ENCODE measurements at regions not wholly inside any gene's neighbourhood (a gene's known extent, or its start where the extent isn't known, plus 50 kb on each side); places are given as distances from the start of the nearest gene placed in this dataset.

DNA sequence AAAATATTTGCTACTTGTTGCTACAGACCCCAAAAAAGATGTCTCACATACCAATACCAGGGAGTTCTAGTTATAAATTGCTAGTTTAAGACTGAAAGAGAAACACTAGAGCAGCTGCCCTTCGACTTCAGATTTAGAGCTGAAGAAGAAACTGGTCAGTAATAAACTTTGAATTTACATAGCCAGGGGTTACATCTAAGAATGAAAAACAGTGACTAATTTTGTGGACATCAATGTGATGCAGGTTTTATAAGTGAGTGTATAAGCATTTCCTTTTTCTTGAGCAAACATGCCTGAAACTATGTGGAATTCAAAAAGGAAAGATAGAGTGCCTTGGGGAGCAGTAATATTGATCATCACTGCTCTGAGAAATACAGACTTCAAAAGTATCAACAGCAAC, 724.9 kb upstream of the MIR17HG start:
- H3K36me3 ChIP-seq = no peaks in the 10 kb centered on the region
- no peak overlapping the region for H3K4me3 ChIP-seq
- DNase-seq = no peak
- no peak for TF ChIP-seq CTCF (IDR thresholded peaks at IDR 0.05)
- no peak for TF ChIP-seq POLR2A (IDR thresholded peaks at IDR 0.05)
- no peak for TF ChIP-seq EP300 (IDR thresholded peaks at IDR 0.05; ENCODE audit: low read depth)
- no peak for TF ChIP-seq POLR2AphosphoS5 (IDR thresholded peaks at IDR 0.05)
- no peaks in the 10 kb centered on the region for H3K4me1 ChIP-seq
- in situ Hi-C loops (cut with MboI; ENCODE audit: low pct_ligation_motif_present in 1 of 4, low pct_unique_long_range_greater_than_20kb in 1 of 4, low sequenced_read_pairs in 3 of 4) = no loop called here
- whole genome bisulfite sequencing, 2 donors (ENCODE audit: low coverage in 1 of 2) = 33 to 64% methylated on average over 1 of the region's 1 CpG
- intact Hi-C loops (cut with DNase I; ENCODE audit: low total_unique reads) = no loop called here
- H3K27me3 ChIP-seq = no peaks in the 10 kb centered on the region
- no peaks in the 10 kb centered on the region for H3K9me3 ChIP-seq
- no peak overlapping the region for H3K27ac ChIP-seq

DNA sequence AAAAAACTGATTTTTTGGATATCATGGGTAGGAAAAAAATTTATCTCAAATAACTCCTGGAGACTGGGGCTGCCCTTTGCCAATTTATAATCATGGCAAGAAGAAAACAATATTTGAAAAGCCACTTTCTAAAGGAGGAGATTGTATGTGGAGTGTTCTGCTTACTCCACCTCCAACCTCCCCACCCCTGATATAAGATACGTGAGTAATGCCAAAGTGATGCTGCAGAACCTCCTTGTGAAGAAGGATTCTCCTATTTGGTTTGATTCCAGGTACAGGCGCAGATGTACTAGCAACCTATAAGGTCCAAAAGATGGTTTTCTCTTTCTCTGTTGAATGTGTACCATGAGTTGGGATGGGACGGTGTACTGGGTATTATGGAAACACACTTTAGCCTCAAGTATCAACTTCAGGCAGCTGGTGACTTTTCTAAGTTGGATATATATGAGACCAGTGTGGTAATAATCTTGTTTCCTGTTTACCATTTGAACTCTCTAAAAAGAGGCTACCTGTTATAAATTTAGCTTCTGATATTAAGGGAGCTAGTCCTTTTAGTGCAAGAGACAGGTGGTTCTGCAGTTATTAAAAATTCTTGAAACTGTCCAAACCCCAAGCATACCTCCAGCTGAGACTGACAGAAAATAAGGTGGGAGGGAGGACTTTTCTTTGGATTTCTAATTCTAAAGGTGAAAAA, 724.0 kb upstream of the MIR17HG start:
- TF ChIP-seq EP300 (IDR thresholded peaks at IDR 0.05; ENCODE audit: low read depth) (no peak), POLR2A (IDR thresholded peaks at IDR 0.05) (no peak)
- Histone ChIP-seq H3K4me3 (no peak overlapping the region), H3K4me1 (no peaks in the 10 kb centered on the region), H3K27ac (no peak overlapping the region), H3K9me3 (no peaks in the 10 kb centered on the region), H3K36me3 (no peaks in the 10 kb centered on the region), H3K27me3 (no peaks in the 10 kb centered on the region)
- DNase-seq = no peak
- in situ Hi-C loops (cut with MboI; ENCODE audit: low pct_ligation_motif_present in 1 of 4, low pct_unique_long_range_greater_than_20kb in 1 of 4, low sequenced_read_pairs in 3 of 4) (no loop called here), intact Hi-C loops (cut with DNase I; ENCODE audit: low total_unique reads) (no loop called here)
- WGBS, 2 donors (ENCODE audit: low coverage in 1 of 2) = 77 to 100% methylated on average over 1 to 3 of the region's 3 CpGs

GRCh38 chr13:90627813-90628212, 719.7 kb upstream of the MIR17HG start:
- Histone ChIP-seq H3K27me3 (no peaks in the 10 kb centered on the region), H3K4me3 (no peak overlapping the region), H3K9me3 (no peaks in the 10 kb centered on the region), H3K27ac (no peak overlapping the region), H3K4me1 (no peaks in the 10 kb centered on the region), H3K36me3 (no peaks in the 10 kb centered on the region)
- TF ChIP-seq POLR2A (IDR thresholded peaks at IDR 0.05) = no peak
- TF ChIP-seq POLR2AphosphoS5 (IDR thresholded peaks at IDR 0.05) = no peak
- no peak for TF ChIP-seq CTCF (IDR thresholded peaks at IDR 0.05)
- TF ChIP-seq EP300 (IDR thresholded peaks at IDR 0.05; ENCODE audit: low read depth) = no peak
- no peak for DNase-seq
- WGBS, 2 donors (ENCODE audit: low coverage in 1 of 2) = 83 to 94% methylated on average over 1 of the region's 1 CpG
- in situ Hi-C loops (cut with MboI; ENCODE audit: low pct_ligation_motif_present in 1 of 4, low pct_unique_long_range_greater_than_20kb in 1 of 4, low sequenced_read_pairs in 3 of 4) (no loop called here), intact Hi-C loops (cut with DNase I; ENCODE audit: low total_unique reads) (no loop called here)

DNA sequence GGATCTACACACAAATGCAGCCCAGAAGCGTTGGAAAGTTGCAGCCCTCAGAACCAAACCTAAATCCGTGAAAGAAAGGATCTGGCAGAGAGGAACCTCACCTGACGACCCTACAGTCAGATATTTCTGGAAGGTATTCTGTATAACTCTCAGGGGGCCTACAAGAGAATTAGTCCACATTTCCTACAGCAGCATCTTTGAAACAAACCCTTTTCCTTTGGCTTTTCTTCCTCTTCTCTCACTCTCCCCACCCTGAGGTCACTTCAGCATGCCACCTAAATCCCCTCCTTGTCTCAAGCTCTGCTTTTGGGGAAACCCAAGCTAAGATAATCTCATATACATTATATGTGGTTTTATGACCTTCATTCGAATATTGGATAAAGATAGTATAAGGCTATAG, 719.0 kb upstream of the MIR17HG start:
- intact Hi-C loops (cut with DNase I; ENCODE audit: low total_unique reads) (no loop called here), in situ Hi-C loops (cut with MboI; ENCODE audit: low pct_ligation_motif_present in 1 of 4, low pct_unique_long_range_greater_than_20kb in 1 of 4, low sequenced_read_pairs in 3 of 4) (no loop called here)
- H3K4me3 ChIP-seq = no peak overlapping the region
- WGBS, 2 donors (ENCODE audit: low coverage in 1 of 2) = 60 to 73% methylated on average over 4 of the region's 4 CpGs
- DNase-seq = no peak
- no peaks in the 10 kb centered on the region for H3K9me3 ChIP-seq
- H3K36me3 ChIP-seq = no peaks in the 10 kb centered on the region
- no peak overlapping the region for H3K27ac ChIP-seq
- no peaks in the 10 kb centered on the region for H3K27me3 ChIP-seq
- H3K4me1 ChIP-seq = no peaks in the 10 kb centered on the region
- no peak for TF ChIP-seq CTCF (IDR thresholded peaks at IDR 0.05)
- no peak for TF ChIP-seq POLR2A (IDR thresholded peaks at IDR 0.05)
- no peak for TF ChIP-seq POLR2AphosphoS5 (IDR thresholded peaks at IDR 0.05)
- TF ChIP-seq EP300 (IDR thresholded peaks at IDR 0.05; ENCODE audit: low read depth) = no peak

DNA sequence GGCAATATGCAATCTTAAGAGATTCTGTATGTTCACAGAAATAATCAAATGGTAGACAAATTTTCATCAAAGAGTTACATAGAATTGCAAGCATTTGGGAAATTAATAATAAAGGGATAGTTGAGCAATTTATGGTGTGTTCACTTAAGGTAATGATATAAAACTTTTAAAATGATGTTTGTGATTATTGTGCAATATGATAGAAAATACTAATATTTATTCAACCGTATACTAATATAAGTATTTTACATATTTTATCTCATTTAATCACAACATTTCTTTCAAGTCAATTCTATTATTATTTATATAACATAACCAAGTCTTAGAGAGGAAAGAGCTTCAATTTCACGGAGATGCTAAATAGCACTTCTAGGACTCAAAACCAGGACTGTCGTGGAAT, 716.8 kb upstream of the MIR17HG start:
- H3K27me3 ChIP-seq = no peaks in the 10 kb centered on the region
- WGBS, 2 donors (ENCODE audit: low coverage in 1 of 2) = 84 to 89% methylated on average over 2 to 3 of the region's 3 CpGs
- no peak overlapping the region for H3K4me3 ChIP-seq
- no peak overlapping the region for H3K27ac ChIP-seq
- H3K4me1 ChIP-seq = no peaks in the 10 kb centered on the region
- TF ChIP-seq POLR2AphosphoS5 (IDR thresholded peaks at IDR 0.05) (no peak), CTCF (IDR thresholded peaks at IDR 0.05) (no peak), POLR2A (IDR thresholded peaks at IDR 0.05) (no peak), EP300 (IDR thresholded peaks at IDR 0.05; ENCODE audit: low read depth) (no peak)
- intact Hi-C loops (cut with DNase I; ENCODE audit: low total_unique reads) = no loop called here
- H3K9me3 ChIP-seq = no peaks in the 10 kb centered on the region
- in situ Hi-C loops (cut with MboI; ENCODE audit: low pct_ligation_motif_present in 1 of 4, low pct_unique_long_range_greater_than_20kb in 1 of 4, low sequenced_read_pairs in 3 of 4) = no loop called here
- DNase-seq = no peak
- no peaks in the 10 kb centered on the region for H3K36me3 ChIP-seq
